Prostate gland (tissue), 2 donors: ENCODE measurements at regions not wholly inside any gene's neighbourhood (a gene's known extent, or its start where the extent isn't known, plus 50 kb on each side); places are given as distances from the start of the nearest gene placed in this dataset.

ENCODE experiments used
- CTCF ChIP-seq, 4 experiments: fragments of 200-600 bp in 2 of 4; fragments of 450-650 bp in 2 of 4; sonication (generic) in 2 of 4; IDR thresholded peaks; 1 replicate in 3 of 4; 2 replicates in 1 of 4; pipeline ENCODE4 v1.5.1; 2016 to 2019; ENCODE audit warnings: antibody characterized with exemption in 4 of 4, mild to moderate bottlenecking in 2 of 4, moderate library complexity in 2 of 4
- POLR2AphosphoS5 ChIP-seq: sonication (generic); formaldehyde crosslinking; IDR thresholded peaks from one replicate; pipeline ENCODE4 v1.6.1; 2017; ENCODE audit warnings: antibody characterized with exemption

- TF ChIP-seq CTCF (IDR thresholded peaks at IDR 0.05), result no peak
- no peak for TF ChIP-seq POLR2AphosphoS5
Observed at GRCh38 chr3:152617609-152618008, 217.3 kb upstream of the P2RY1 start.
